Right hindlimb (tissue), 1 donor: ENCODE measurements at regions not wholly inside any gene's neighbourhood (a gene's known extent, or its start where the extent isn't known, plus 50 kb on each side); places are given as distances from the start of the nearest gene placed in this dataset.
"Not testable (repeated sequence)": the region's sequence is repeated elsewhere in the genome, so short reads cannot be mapped to it uniquely, and the experiment has no call there.

Experiments
- DNase-seq: peaks from one replicate; pipeline ENCODE4 v3.0.0-alpha.2; 2018

- DNase-seq: peak; percentile 34
Observed at GRCh38 chr12:102653406-102653805, 173.0 kb upstream of the IGF1 start.

- no peak for DNase-seq
Observed at GRCh38 chr12:102652645-102653313, 172.4 kb upstream of the IGF1 start.

GRCh38 chr12:102645968-102646367, 165.6 kb upstream of the IGF1 start:
- no peak for DNase-seq

GRCh38 chr12:102643879-102644575, 163.7 kb upstream of the IGF1 start:
- DNase-seq: no peak

DNA sequence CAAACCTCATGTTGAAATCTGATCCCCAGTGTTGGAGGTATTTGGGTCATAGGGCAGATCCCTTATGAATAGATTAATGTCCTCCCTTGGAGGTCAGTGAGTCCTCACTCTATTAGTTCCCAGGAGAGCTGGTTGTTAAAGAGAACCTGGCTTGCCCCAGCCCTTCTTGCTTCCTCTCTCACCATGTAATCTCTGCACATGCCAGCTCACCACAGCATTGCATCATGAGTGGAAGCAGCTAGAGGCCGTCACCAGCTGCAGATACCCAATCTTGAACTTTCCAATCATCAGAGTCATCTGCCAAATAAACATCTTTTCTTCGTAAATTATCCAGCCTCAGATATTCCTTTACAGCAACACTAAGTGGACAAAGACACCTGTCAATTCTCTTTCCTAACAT, 161.8 kb upstream of the IGF1 start:
- no peak for DNase-seq

- DNase-seq: not testable (repeated sequence)
Observed at GRCh38 chr12:102640658-102641057, 160.3 kb upstream of the IGF1 start.

- no peak for DNase-seq
Observed at GRCh38 chr12:102638777-102639176, 158.4 kb upstream of the IGF1 start.

DNA sequence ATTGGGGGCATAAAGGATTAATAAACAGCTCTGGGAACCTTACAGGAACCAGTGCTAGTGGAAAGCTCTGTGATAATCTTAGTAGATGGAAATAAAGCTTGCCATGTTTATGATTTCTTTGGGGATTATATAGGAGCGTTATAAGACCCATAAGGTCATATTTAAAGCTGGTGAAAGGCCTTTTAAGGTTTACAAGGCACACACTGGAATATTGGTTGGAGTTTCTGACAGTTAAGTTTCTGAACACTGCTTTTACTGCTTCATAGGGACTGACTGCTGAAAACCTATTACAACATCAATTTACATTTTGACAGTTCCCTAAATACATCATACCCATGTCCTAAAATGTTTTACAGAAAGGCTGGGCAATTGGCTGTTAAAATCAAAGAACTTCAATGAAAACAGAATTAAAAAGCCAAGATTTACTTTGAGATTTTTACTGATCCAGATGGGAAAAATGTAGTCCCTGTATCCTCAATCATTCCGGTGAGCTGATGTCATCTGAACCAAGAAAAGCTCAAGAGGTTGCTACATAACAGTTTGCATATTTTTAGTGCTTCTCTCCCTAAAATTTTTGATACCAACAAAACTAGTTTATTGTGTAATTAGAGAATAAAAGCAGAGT, 153.7 kb upstream of the IGF1 start:
- no peak for DNase-seq

DNA sequence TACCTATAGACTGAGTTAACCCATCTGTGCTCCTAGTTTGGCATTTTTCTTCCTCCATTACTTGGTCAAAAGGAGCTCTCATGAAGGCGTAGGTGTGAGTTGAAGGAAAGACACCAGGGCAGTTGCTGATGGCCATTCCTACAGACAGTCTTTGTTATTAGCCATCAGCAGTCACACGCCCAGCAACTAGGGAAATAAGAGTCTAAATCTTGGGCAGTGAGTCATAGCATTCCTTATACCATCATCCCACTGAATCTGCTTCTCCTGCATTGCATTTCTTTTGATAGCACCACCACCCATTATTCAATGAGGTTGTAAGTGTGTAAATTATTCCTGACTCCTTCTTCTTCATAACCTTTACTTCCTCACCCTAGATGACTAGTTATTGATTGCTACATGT, 150.9 kb upstream of the IGF1 start:
- DNase-seq: no peak

GRCh38 chr12:102629262-102629888, 149.0 kb upstream of the IGF1 start:
- DNase-seq: no peak

GRCh38 chr12:102625819-102626218, 145.5 kb upstream of the IGF1 start:
- no peak for DNase-seq

DNA sequence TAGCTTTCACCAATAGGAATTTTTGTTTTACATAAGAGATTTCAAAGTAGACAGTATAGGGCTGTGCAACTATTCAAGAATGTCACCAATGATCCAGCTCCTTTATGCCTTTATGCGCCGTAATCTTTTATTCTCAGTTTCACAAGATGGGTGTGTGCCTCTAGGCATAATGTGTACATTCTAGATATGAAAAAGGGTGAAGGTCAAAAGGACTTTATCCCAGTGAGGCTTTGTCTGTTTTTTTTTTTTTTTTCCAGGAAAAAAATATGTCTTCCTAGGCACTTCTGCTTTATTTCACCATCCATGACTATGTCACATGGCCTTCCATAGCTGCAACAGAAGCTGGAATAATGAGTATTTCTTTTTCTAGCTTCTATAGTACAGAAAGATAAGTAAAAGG, 142.3 kb upstream of the IGF1 start:
- DNase-seq: no peak

GRCh38 chr12:102618197-102618877, 138.0 kb upstream of the IGF1 start:
- peak; percentile 83 for DNase-seq

DNA sequence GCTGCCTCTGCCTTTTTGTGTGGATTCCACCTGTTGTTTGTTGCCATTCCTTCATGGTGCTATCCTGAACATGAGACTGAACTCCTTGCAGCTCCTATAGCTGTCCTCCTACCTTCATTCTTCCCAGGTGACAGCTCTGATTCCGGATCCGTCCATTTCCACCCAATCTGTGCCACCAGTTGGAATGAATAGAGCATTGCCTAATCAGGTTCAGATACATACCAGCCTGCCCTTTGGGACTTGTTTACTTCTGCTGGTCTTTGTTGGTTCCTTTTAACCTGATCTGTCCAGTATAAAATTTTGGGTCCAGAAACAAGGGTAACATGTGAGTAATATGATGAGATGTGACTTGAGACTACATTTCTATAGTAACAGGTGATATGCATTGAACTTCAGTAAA, 136.3 kb upstream of the IGF1 start:
- DNase-seq: no peak

DNA sequence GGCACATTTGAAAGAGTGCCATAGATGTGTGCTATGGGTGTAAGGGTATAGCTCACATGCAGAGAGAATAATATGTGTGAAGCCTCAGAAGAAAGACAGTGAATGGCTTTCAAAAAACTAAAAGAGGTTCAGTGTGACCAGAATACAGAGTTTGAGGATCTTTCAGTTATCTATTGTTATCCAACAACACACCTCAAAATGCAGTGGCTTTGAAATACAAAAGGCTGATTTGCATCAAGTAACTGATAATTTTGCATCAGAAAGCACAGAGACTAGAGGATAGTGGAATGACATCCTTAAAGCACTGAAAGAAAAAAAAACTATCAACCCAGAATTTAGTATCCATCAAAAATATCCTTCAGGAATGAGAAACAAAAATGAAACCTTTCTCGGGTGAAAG, 131.6 kb upstream of the IGF1 start:
- DNase-seq: no peak

DNA sequence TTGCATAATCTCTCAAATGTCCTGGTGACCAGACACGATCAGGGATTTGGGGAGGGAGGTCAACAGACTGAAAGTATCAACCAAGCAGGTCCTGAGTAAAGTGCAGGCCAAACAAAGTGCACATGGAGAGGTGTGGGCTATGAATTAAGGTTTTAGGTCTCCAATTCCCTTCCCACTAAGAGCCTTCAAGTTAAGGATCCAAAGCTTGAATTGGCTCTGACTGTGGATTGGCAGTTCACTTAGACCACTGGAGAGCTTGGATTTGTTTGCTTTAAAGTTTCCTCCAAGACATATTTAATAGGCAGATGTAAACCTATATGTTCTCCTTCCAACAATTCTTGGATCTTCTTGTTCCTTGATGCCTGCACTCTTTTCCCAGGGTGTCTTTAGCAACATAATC, 129.6 kb upstream of the IGF1 start:
- DNase-seq: peak; percentile 68

DNA sequence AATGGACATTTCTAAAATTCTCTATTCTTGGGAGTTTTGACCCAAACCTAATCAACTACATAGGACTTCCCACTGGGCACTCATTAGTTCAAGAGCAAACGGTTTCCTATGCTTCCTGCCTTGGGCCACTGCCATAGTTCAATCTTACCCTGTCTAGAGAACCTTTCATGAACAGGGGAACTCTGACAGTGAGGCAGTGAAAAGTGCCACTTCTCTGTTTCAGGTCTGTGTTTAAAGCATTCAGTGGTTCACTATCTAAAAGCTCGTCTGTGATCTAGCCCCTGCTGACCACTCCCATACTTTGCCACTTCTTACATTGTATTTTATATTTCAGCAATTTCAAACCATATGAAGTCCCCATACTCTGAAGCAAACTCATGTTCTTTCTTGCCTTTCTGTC, 122.7 kb upstream of the IGF1 start:
- no peak for DNase-seq

DNA sequence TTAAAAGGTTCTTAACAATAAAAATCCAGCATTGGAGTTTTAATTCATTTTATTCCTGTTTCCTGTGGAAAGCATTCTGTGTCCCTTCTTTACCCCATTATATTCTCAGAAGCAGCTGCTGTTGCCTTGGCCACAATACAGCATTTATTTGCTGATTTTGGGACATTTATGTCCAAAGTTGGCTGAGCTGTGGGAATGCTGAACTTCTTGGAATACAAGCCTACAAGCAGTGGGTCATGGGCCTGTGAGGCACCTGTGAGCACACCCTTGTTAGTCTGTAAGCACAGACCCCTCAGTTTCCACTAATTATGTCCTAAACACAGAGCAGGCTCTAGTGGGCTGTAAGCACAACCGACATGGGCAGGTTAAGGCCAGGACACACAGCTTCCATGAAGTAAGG, 122.2 kb upstream of the IGF1 start:
- peak; percentile 60 for DNase-seq

- no peak for DNase-seq
Observed at GRCh38 chr12:102601621-102602020, 121.3 kb upstream of the IGF1 start.

GRCh38 chr12:102596687-102597086, 116.3 kb upstream of the IGF1 start:
- no peak for DNase-seq

GRCh38 chr12:102596031-102596430, 115.7 kb upstream of the IGF1 start:
- peak; percentile 54 for DNase-seq

DNA sequence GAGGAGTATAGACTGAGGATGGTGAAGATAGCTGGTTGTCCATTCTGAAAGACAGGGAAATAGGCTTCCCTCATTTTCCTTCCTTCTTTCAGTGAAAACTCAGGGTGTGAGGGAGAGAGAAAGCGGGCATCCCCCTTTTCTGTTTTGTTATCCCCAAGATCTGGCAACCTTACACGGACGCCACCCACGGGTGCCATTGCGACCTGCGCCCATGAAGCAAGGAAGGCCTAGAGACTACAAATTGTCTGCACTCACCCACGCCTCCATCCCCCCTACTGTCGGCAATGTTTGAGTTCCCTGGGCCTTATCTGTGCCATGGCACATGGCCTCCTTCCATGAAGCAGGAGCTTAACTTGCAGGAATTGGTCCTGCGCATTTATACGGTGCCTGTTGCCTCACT, 115.0 kb upstream of the IGF1 start:
- DNase-seq: no peak

GRCh38 chr12:102593134-102593533, 112.8 kb upstream of the IGF1 start:
- DNase-seq: no peak
